Glomerular endothelial cell (primary cell): ENCODE measurements at regions not wholly inside any gene's neighbourhood (a gene's known extent, or its start where the extent isn't known, plus 50 kb on each side); places are given as distances from the start of the nearest gene placed in this dataset.
"Not testable (repeated sequence)": the region's sequence is repeated elsewhere in the genome, so short reads cannot be mapped to it uniquely, and the experiment has no call there.

Experiments used
- DNase-seq: peaks from one replicate; pipeline ENCODE4 v3.0.0-alpha.2; 2011; ENCODE audit warnings: low read depth, low spot score; ENCODE audit errors: extremely low read depth

GRCh38 chr3:177610686-177611633, 413.7 kb upstream of the TBL1XR1 start:
- no peak for DNase-seq

GRCh38 chr3:177611752-177612334, 414.6 kb upstream of the TBL1XR1 start:
- DNase-seq: no peak

- DNase-seq: no peak
Measured at GRCh38 chr3:177613901-177614300, 416.6 kb upstream of the TBL1XR1 start.

- DNase-seq: no peak
Measured at GRCh38 chr3:177615015-177615414, 417.7 kb upstream of the TBL1XR1 start.

- DNase-seq: no peak
Measured at GRCh38 chr3:177618873-177619733, 421.8 kb upstream of the TBL1XR1 start.

GRCh38 chr3:177620073-177620472, 422.8 kb upstream of the TBL1XR1 start:
- no peak for DNase-seq

GRCh38 chr3:177622520-177622919, 425.2 kb upstream of the TBL1XR1 start:
- DNase-seq: no peak

- DNase-seq: no peak
Measured at GRCh38 chr3:177622982-177623617, 425.8 kb upstream of the TBL1XR1 start.

- no peak for DNase-seq
Measured at GRCh38 chr3:177624528-177625495, 427.5 kb upstream of the TBL1XR1 start.

GRCh38 chr3:177626045-177626444, 428.8 kb upstream of the TBL1XR1 start:
- DNase-seq: no peak

- not testable (repeated sequence) for DNase-seq
Measured at GRCh38 chr3:177628095-177628719, 430.9 kb upstream of the TBL1XR1 start.

GRCh38 chr3:177629276-177629675, 432.0 kb upstream of the TBL1XR1 start:
- no peak for DNase-seq

- DNase-seq: no peak
Measured at GRCh38 chr3:177633671-177634207, 436.5 kb upstream of the TBL1XR1 start.

- DNase-seq: not testable (repeated sequence)
Measured at GRCh38 chr3:177635601-177636106, 438.4 kb upstream of the TBL1XR1 start.

GRCh38 chr3:177640319-177640965, 443.2 kb upstream of the TBL1XR1 start:
- DNase-seq: no peak

- no peak for DNase-seq
Measured at GRCh38 chr3:177641206-177641605, 443.9 kb upstream of the TBL1XR1 start.

GRCh38 chr3:177642042-177642803, 444.9 kb upstream of the TBL1XR1 start:
- no peak for DNase-seq

- DNase-seq: no peak
Measured at GRCh38 chr3:177642804-177643125, 445.5 kb upstream of the TBL1XR1 start.
